Activated CD4-positive, alpha-beta T cell treated with anti-CD3 and anti-CD28 coated beads, Interleukin-2, Interleukin-4, amounts not matched to agents 100 ng/mL and 50 ng/mL, durations not matched to agents 16 hours and 8 hours (primary cell): ENCODE measurements at regions not wholly inside any gene's neighbourhood (a gene's known extent, or its start where the extent isn't known, plus 50 kb on each side); places are given as distances from the start of the nearest gene placed in this dataset.
"Not testable (repeated sequence)": the region's sequence is repeated elsewhere in the genome, so short reads cannot be mapped to it uniquely, and the experiment has no call there.

ENCODE experiments used
- DNase-seq: peaks from one replicate; pipeline ENCODE4 v3.0.0-alpha.2; 2020; ENCODE audit warnings: low spot score

DNA sequence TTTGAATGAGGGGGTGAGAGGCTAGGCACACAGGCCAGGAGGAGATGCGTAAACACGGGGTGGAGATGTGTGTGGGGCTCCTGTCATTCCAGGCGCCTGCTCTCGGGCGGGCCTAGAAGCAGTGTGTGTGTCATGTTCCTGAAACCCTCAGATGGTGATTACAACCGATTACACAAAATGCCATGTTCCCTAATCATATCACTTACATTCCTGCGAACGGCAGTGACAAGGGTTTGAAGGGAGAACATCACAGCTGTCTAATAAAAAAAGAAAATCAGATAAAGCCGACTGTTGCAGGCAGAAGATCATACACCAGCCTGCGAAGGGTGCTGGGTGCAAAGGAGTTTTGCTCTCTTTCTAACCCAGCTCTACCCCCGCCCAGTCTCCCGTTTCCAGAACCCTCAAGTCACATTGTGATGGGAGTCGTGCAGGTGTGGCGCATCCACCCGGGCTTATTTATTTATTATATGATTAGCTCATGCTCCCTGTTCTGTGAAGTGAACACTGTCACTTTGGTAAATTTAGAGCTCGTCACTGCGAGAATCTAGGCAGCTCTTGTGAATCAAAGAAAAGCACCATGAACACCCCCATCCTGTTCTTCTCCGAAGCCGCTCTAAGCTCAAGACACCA is 140.3 kb downstream of the NR2F2 start:
- no peak for DNase-seq

DNA sequence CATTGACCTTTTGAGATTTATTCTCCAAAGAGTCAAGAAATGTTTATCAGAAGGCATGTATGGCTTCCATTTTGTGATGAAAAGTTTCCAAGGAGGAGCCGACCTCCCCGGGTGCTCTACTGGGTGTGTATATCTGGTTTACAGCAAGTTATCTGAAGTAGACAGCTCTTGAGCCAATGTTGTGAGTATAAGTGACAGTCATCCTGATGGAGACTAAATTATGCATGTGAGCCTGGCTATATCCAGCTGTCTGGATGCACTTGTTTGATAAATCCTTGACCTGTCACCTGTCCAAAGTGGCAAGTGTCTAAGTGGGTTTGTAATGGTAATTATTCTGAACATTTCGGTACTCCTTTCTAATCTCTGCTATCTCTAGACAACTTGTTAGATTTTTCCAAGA is 142.2 kb downstream of the NR2F2 start:
- no peak for DNase-seq

DNA sequence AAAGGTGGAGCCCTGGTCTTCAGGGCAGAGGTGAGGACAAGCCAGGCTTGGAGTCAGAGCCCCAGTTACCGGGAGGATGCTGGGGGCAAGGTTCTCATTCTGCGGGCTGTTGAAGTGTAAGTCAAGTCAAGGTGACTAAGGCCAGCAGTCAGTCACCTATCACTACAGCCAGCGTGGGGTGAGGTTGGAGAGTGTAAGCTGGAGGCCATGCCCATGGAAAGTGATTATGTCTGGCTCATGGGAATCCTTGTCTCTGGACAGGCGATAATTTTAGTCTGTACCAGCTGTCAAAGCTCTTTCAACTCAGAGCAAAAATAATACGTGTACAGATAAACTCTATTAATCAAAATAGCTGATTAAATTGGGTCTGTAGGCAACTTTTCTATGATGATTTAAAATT is 143.1 kb downstream of the NR2F2 start:
- DNase-seq: no peak

DNA sequence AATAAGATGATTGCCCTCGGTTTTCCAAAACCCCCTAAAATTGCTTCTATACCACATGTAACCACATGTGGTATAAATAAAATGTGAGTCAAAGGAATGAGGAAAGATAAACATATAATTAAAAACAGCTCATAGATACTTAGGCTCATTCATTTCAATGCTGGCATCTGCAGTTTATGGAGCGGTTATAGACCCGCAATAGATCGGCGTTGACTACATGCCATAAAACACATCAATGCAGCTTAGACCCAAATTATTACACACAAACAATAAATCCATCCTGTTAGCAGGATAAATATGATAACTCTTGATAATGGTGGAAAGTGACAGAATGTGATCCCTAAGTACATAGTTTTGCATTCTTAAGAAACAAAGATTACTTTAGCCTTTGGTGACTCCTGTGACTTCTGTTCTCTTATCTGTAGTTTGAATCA is 143.7 kb downstream of the NR2F2 start:
- DNase-seq: no peak

DNA sequence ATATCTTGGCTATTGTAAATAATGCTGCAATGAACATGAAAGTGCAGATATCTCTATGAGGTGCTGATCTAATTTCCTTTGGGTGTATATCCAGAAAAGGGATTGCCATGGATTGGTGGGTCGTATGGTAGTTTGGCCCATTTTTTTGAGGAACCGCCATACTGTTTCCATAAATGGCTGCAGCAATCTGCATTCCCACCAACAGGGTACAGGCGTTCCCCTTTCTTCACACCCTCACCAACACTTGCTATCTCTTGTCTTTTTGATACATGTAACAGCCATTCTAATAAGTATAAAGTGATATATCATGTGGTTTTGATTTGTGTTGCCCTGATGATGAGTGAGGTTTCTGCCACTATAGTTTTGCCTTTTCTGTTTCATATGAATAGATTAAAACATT is 146.7 kb downstream of the NR2F2 start:
- no peak for DNase-seq

DNA sequence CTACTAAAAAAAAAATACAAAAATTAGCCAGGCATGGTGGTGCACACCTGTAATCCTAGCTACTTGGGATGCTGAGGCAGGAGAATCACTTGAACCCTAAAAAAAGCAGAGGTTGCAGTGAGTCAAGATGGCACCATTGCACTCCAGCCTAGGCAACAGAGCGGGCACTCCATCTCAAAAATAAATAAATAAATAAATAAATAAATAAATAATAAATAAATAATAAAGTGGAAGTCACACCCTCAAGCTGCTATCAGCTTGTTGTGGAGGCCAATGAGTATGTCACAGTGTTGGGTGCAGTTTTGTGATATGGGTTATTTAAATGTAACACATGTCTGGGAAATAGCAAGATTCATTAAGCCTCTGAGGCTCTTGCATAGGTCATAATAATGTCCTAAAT is 153.9 kb downstream of the NR2F2 start:
- not testable (repeated sequence) for DNase-seq

DNA sequence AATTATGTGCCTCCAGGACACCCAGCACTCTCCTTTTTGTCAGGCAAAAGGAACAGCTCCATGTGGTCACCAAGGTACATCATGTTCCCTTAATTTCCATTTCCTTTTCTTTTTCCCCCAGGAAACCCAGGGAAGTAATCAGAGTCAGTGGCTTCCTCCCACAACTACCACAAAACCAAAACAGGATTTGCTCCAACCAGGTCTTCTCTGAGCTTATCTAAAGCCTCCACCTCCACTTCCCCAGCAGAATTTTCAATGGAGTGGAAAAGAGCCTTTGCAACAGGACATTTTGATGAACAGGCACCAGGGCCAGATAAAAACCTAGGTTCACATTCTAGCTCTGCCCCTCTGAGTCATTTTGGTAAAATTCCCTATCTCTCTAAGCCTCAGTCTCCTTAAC is 154.3 kb downstream of the NR2F2 start:
- DNase-seq: no peak

DNA sequence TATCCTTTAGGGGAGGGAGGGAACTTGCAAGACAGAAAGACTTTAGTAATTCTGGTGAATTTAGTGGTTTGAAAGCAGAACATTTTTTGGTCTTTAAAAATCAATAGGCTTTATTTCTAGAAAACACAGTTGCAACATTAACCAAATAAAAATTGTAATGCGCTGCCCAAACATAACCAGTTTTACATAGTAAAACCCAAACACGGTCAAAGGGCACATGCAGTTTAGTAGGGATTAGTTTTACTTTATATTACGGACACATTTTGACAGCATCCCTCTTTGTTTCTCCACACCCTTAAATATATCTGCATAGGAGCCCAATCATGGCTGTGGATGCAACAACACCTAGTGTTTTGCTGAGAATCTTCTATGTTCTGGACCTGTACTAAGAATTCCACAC is 156.7 kb downstream of the NR2F2 start:
- DNase-seq: no peak

DNA sequence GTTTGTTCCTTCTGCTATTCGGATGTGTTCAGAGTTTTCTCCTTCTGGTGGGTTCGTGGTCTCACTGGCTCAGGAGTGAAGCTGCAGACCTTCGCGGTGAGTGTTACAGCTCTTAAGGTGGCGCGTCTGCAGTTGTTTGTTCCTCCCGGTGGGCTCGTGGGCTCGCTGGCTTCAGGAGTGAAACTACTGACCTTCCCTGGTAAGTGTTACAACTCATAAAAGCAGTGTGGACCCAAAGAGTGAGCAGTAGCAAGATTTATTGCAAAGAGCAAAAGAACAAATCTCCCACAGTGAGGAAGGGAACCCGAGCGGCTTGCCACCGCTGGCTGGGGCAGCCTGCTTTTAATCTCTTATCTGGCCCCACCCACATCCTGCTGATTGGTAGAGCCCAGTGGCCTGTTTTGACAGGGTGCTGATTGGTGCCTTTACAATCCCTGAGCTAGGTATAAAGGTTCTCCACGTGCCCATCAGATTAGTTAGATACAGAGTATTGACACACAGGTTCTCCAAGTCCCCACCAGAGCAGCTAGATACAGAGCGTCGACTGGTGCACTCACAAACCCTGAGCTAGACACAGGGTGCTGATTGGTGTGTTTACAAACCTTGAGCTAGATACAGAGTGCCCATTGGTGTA is 160.7 kb downstream of the NR2F2 start:
- DNase-seq: not testable (repeated sequence)

DNA sequence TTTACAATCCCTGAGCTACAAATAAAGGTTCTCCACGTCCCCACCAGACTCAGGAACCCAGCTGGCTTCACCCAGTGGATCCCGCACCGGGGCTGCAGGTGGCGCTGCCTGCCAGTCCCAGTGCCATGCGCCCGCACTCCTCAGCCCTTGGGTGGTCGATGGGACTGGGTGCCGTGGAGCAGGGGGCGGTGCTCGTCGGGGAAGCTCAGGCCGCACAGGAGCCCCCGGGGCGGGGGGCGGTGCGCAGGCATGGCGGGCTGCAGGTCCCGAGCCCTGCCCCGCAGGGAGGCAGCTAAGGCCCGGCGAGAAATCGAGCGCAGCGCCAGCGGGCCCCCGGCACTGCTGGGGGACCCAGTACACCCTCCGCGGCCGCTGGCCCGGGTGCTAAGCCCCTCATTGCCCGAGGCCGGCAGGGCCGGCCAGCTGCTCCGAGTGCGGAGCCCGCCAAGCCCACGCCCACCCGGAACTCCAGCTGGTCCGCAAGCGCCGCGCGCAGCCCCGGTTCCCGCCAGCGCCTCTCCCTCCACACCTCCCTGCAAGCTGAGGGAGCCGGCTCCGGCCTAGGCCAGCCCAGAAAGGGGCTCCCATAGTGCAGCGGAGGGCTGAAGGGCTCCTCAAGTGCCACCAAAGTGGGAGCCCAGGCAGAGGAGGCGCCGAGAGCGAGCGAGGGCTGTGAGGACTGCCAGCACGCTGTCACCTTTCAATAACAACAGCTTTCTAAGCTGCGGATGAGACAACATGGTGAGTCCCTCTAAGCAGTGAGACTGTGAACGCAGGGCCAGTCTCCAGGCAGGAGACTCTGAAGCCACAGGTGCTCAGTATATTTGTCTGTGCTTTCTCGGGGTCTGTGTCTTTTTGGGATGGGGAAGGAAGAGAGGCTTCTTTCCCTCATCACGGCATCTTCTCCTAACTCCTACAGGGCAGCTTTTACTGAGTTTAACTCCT is 161.5 kb downstream of the NR2F2 start:
- DNase-seq: not testable (repeated sequence)

DNA sequence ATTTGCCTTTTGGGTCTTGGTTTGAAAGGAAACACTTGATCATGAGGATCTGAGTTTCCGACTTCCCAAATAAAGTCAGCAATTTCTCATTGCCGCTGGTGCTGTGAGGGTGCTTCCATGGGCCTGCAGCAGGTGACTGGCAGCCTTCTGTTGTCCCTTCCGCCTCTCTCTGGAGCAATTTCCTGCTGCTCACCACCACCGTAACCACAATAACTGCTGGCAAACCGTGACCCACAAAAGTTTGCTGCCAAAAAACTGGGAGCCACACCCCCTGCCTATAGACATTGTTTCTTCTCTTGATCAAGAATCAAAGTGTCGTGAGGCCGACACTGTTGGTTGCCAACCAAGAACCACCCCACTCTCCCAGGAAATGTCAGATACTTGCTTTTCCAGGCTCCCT is 164.0 kb downstream of the NR2F2 start:
- DNase-seq: no peak

DNA sequence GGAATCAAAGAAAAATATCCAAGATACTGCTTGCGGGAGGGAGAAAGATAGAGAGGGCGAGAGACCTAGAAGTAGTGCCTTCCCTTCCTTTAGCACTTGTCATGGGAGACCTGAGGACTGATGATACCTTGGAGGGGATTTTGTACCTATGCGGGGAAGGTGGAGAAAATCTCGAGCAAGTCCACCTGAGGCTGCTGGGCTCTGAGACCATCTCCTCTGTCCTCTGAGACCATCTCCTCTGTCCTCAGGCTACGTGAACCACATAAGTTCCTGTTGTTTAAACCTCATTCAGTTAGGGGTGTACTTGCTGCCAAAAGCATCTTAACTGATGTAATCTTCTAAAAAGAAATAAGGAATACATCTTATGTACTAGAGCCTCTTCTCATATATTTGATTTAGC is 164.9 kb downstream of the NR2F2 start:
- no peak for DNase-seq

DNA sequence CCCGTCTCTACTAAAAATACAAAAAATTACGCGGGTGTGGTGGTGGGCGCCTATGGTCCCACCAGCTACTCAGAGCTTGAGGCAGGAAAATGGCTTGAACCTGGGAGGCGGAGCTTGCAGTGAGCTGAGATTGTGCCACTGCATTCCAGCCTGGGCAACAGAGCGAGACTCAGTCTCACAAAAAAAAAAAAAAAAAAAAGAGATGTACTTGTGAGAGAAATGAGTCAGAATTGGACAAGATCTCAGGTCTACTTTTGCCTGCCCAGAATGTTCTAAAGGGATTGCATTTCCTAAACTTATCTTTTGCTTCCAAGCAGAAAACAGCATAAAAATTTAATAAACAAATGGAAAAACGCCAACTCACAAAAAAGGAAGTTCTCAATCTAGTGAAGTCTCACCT is 167.5 kb downstream of the NR2F2 start:
- DNase-seq: no peak

DNA sequence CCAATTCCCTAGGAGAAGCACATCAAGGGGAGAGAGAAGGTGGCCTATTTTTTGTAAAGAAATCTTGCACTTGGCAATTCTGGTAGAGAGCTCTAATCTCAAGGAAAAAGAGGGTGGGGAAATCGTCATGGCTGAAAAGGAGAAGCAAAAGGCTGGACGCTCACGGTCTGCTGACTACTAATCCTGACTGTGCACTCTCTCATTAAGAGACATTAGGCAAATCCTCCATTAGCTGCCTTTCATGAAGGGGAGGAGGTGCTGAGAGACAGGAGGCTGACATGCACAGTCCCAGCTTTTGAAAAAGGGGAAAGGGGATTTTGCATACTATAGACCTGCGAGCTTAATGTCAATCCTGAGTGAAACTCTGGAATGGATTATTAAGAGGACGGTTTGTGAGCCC is 170.0 kb downstream of the NR2F2 start:
- no peak for DNase-seq

DNA sequence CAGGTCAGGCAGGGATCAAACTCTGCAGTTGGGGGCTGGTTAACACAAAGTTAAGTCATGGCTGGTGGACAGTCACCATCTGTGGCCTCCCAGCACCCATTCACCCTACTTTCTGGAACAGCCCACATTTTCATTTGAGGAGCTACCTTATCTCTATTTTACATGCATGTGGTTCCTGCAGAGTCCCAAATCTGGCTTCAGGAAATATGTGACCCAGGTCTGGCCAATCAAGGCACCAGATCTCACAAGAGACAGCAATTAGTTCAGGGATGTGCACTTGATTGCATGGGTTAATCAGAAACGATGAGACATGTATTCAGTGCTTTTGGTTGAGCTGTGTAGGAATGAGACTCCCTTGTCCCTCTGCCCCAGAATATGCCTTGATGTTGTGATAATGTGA is 170.9 kb downstream of the NR2F2 start:
- DNase-seq: no peak

DNA sequence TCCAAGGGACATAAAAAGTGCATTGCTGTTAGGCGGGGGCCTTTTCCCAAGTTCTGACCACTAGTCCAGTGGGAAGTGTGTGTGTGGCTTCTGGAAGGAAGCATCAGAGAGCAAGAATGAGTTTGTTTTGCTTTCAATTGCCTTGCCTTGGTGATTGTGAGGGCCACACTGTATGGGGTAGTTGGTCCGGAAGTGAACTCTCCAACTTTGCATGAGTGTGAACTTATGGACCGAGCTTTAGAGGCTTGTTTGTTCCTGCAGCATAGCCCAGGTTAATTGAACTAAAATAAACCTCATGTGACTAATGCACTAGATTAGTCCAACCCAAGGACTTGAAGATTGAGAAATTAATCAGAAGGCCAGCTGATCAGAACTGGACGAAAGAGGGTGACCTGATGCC is 171.7 kb downstream of the NR2F2 start:
- no peak for DNase-seq

DNA sequence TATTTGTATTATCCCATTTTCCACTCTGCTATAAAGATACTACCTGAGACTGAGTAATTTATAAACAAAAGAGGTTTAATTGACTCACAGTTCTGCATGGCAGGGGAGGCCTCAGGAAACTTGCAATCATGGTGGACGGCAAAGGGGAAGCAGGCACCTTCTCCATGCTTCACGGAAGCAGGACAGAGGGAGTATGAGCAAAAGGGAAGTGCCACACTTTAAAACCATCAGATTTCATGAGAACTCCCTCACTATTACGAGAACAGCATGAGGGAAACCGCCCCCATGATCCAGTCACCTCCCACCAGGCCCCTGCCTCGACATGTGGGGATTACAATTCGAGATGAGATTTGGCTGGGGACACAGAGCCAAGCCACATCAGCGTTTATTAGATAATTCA is 172.8 kb downstream of the NR2F2 start:
- no peak for DNase-seq

DNA sequence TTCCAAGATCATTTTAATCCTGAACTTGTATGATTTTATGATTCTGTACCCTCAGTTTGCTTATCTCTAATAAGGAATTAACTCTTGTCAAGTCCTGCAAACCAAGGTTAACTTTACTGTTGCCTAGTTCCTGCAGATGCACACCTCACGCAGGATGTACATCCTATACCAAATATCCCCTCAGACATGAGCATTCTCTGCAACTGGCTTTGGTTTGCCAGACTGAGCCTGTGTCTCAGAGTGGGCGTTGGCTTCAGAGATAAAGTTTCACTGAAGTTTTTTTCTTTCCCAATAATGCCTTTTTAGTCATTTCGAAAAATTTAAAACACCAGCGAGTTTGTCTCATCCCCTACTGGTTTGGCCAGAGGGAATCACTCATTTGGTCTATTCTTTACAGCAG is 173.9 kb downstream of the NR2F2 start:
- DNase-seq: no peak

DNA sequence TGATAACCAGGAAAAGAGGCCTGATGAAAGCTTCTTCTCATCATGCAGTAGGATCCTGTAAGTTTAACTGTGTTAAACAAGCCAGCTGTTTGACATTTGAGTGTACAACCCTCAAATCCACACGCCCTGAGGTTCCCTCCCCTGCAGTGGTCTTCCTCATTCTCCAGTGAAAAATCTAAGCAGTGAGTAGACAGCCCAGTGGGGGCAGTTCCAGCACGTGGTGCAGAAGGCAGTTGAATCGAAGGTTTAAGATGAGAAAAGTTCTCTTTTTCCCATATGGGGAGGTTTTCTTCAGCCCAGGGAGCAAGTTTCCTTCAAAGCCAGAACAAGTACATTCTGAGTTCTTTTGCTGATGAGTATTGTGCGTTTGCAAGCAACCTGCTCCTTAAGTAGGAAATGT is 174.5 kb downstream of the NR2F2 start:
- no peak for DNase-seq

DNA sequence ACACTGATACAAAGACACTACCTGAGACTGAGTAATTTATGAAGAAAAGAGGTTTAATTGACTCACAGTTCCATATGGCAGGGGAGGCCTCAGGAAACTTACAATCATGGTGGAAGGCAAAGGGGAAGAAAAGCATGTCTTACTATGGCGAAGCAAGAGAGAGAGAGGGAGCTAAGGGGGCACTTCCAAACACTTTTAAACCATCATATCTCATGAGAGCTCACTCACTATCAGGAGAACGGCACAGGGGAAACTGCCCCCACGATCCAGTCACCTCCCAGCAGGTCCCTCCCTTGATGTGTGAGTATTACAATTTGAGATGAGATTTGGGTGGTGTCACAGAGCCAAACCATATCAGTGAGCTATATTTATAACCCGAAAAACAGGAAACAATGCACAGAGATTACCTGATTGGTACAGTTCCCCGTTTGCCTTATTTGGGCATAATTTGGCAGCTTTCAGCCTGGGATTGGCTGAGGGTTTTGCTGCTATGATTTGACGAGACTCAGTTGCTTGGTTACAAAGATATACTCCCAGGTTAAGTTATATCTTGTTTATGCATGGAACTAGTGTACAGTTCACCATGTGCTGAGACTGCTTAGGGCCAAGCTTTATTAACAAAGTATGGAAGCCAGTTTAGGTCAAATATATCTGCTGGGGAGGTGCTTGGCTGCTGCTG is 184.2 kb downstream of the NR2F2 start:
- no peak for DNase-seq

DNA sequence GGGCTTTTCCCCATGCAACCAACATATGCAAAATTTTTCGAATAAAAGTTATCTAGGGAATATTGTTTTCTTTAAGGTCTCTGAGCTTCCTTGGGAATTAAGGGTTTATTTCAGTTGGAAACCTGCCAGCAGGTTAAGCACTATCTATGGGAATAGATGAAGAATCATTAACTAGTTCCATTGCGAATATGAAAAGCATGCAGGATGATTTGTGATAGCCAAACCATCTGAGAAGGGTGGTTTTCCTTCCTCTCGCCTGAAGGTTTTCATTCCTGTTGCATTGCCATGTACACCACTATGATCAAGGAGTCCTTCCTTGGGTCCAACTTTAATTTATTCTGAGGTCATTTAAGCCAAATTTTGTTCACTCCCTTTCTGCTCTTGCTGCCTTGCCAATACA is 184.9 kb downstream of the NR2F2 start:
- no peak for DNase-seq

DNA sequence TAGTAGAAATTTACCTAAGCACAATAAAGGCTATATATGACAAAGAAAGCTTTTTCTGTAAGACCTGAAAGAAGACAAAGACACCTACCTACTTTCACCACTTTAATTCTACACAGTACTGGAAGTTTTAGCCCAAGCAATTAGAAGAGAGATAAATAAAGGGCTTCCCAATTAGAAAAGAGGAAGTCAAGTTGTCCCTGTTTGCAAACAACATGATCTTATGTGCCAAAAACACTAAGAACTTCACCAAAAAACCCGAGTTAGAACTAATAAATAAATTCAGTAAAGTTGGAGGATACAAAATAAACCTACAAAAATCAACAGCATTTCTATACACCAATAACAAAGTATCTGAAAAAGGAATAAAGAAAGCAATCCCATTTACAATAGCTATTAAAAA is 190.9 kb downstream of the NR2F2 start:
- no peak for DNase-seq
